ENCODE measurements at regions not wholly inside any gene's neighbourhood (a gene's known extent, or its start where the extent isn't known, plus 50 kb on each side); places are given as distances from the start of the nearest gene placed in this dataset.

- no peak for DNase-seq (ENCODE audit: low read depth)
Measured at GRCh38 chr16:87052506-87052905, 264.7 kb downstream of the C16orf95 start.

- no peak for DNase-seq (ENCODE audit: low read depth)
Measured at GRCh38 chr16:87053016-87053982, 263.9 kb downstream of the C16orf95 start.

GRCh38 chr16:87054154-87054553, 263.0 kb downstream of the C16orf95 start:
- no peak for DNase-seq (ENCODE audit: low read depth)

- DNase-seq (ENCODE audit: low read depth) = no peak
Measured at GRCh38 chr16:87054856-87055255, 262.3 kb downstream of the C16orf95 start.

GRCh38 chr16:87056083-87056482, 261.1 kb downstream of the C16orf95 start:
- DNase-seq (ENCODE audit: low read depth) = no peak

GRCh38 chr16:87056551-87056950, 260.6 kb downstream of the C16orf95 start:
- DNase-seq (ENCODE audit: low read depth) = no peak

- DNase-seq (ENCODE audit: low read depth) = no peak
Measured at GRCh38 chr16:87057211-87057881, 259.8 kb downstream of the C16orf95 start.

GRCh38 chr16:87057951-87058560, 259.1 kb downstream of the C16orf95 start:
- DNase-seq (ENCODE audit: low read depth) = no peak

- DNase-seq (ENCODE audit: low read depth) = no peak
Measured at GRCh38 chr16:87058728-87059250, 258.4 kb downstream of the C16orf95 start.

- DNase-seq (ENCODE audit: low read depth) = no peak
Measured at GRCh38 chr16:87060034-87060986, 256.9 kb downstream of the C16orf95 start.

GRCh38 chr16:87061243-87061920, 255.8 kb downstream of the C16orf95 start:
- no peak for DNase-seq (ENCODE audit: low read depth)

- DNase-seq (ENCODE audit: low read depth) = peak; percentile 51
Measured at GRCh38 chr16:87062569-87063442, 254.4 kb downstream of the C16orf95 start.

- no peak for DNase-seq (ENCODE audit: low read depth)
Measured at GRCh38 chr16:87063543-87063942, 253.6 kb downstream of the C16orf95 start.

GRCh38 chr16:87064731-87065445, 252.3 kb downstream of the C16orf95 start:
- no peak for DNase-seq (ENCODE audit: low read depth)

GRCh38 chr16:87065446-87066132, 251.6 kb downstream of the C16orf95 start:
- DNase-seq (ENCODE audit: low read depth) = no peak

GRCh38 chr16:87066133-87067002, 250.8 kb downstream of the C16orf95 start:
- no peak for DNase-seq (ENCODE audit: low read depth)

- DNase-seq (ENCODE audit: low read depth) = no peak
Measured at GRCh38 chr16:87067003-87067556, 250.1 kb downstream of the C16orf95 start.
